ENCODE measurements at regions not wholly inside any gene's neighbourhood (a gene's known extent, or its start where the extent isn't known, plus 50 kb on each side); places are given as distances from the start of the nearest gene placed in this dataset.

- H4K20me1 ChIP-seq (ENCODE audit: control insufficient read depth, insufficient read depth): no peaks in the 10 kb centered on the region
- no peaks in the 10 kb centered on the region for H3K79me2 ChIP-seq (ENCODE audit: control insufficient read depth, insufficient read depth, low read length)
- no peak for DNase-seq (ENCODE audit: low read depth, low spot score)
- no peaks in the 10 kb centered on the region for H3K4me1 ChIP-seq (ENCODE audit: control insufficient read depth, insufficient read depth, low read length)
- H3K27me3 ChIP-seq (replicated peaks in 1 of 2; ENCODE audit: control insufficient read depth in 2 of 2, insufficient read depth in 2 of 2, low read length in 1 of 2): no peaks in the 10 kb centered on the region; a peak in 1 of 4 replicates
- H3K27ac ChIP-seq (ENCODE audit: control insufficient read depth, insufficient read depth): no peak overlapping the region
- ATAC-seq: no peak
- H2AFZ ChIP-seq (ENCODE audit: control insufficient read depth, low read depth, low read length): no peak overlapping the region
- no peaks in the 10 kb centered on the region for H3K9me3 ChIP-seq (replicated peaks; ENCODE audit: control insufficient read depth, insufficient read depth, low read length)
- ChIA-PET CTCF (no interaction called here), POLR2A (no interaction called here), RAD21 (ENCODE audit: unreplicated experiment) (no interaction called here), SMC1A (ENCODE audit: uncharacterized antibody, unreplicated experiment) (no interaction called here)
- WGBS (ENCODE audit: insufficient coverage, insufficient replicate concordance, low lambda C conversion rate, missing lambda C conversion rate): 21% methylated on average over 6 of the region's 6 CpGs
- H3K9ac ChIP-seq (ENCODE audit: control insufficient read depth, insufficient read depth, low read length): no peak overlapping the region
- BruUV-seq (replicated peaks): no TSS peak
- in situ Hi-C loops (cut with MboI): no loop called here
- H3K4me2 ChIP-seq (ENCODE audit: control insufficient read depth, insufficient read depth): no peak overlapping the region
- no peaks in the 10 kb centered on the region for H3K36me3 ChIP-seq (ENCODE audit: control insufficient read depth in 2 of 2, insufficient read depth in 2 of 2, low read length in 1 of 2)
- H3K4me3 ChIP-seq: no peak overlapping the region
- intact Hi-C loops (cut with micrococcal nuclease; ENCODE audit: unreplicated experiment): no loop called here
- no peak for FAIRE-seq
- no peak for TF ChIP-seq FOS (IDR thresholded peaks at IDR 0.05; ENCODE audit: borderline replicate concordance, extremely low read depth, insufficient read length)
- no peak for TF ChIP-seq BHLHE40 (IDR thresholded peaks at IDR 0.05; ENCODE audit: borderline replicate concordance in 1 of 2, low read depth in 2 of 2, low read length in 1 of 2)
- TF ChIP-seq ZNF592 (IDR thresholded peaks at IDR 0.05): no peak
- no peak for TF ChIP-seq KDM1A (IDR thresholded peaks at IDR 0.05; ENCODE audit: borderline replicate concordance)
- no peak for TF ChIP-seq GATAD2B (conservative IDR thresholded peaks at IDR 0.05; ENCODE audit: low read depth)
- TF ChIP-seq, protein P1, sequence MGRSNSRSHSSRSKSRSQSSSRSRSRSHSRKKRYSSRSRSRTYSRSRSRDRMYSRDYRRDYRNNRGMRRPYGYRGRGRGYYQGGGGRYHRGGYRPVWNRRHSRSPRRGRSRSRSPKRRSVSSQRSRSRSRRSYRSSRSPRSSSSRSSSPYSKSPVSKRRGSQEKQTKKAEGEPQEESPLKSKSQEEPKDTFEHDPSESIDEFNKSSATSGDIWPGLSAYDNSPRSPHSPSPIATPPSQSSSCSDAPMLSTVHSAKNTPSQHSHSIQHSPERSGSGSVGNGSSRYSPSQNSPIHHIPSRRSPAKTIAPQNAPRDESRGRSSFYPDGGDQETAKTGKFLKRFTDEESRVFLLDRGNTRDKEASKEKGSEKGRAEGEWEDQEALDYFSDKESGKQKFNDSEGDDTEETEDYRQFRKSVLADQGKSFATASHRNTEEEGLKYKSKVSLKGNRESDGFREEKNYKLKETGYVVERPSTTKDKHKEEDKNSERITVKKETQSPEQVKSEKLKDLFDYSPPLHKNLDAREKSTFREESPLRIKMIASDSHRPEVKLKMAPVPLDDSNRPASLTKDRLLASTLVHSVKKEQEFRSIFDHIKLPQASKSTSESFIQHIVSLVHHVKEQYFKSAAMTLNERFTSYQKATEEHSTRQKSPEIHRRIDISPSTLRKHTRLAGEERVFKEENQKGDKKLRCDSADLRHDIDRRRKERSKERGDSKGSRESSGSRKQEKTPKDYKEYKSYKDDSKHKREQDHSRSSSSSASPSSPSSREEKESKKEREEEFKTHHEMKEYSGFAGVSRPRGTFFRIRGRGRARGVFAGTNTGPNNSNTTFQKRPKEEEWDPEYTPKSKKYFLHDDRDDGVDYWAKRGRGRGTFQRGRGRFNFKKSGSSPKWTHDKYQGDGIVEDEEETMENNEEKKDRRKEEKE (IDR thresholded peaks at IDR 0.05): no peak
- TF ChIP-seq ATF7 (IDR thresholded peaks at IDR 0.05; ENCODE audit: low read depth): no peak
- TF ChIP-seq CREM (IDR thresholded peaks at IDR 0.05; ENCODE audit: low read depth): no peak
- no peak for TF ChIP-seq RELA (IDR thresholded peaks at IDR 0.05; ENCODE audit: borderline replicate concordance, partially characterized antibody)
- TF ChIP-seq RELB (IDR thresholded peaks at IDR 0.05; ENCODE audit: low read depth): no peak
- TF ChIP-seq SPI1 (IDR thresholded peaks at IDR 0.05; ENCODE audit: borderline replicate concordance, insufficient read depth, low read depth, low read length): no peak
- no peak for TF ChIP-seq MXI1 (IDR thresholded peaks at IDR 0.05; ENCODE audit: low read depth, low read length)
- TF ChIP-seq, protein P2, sequence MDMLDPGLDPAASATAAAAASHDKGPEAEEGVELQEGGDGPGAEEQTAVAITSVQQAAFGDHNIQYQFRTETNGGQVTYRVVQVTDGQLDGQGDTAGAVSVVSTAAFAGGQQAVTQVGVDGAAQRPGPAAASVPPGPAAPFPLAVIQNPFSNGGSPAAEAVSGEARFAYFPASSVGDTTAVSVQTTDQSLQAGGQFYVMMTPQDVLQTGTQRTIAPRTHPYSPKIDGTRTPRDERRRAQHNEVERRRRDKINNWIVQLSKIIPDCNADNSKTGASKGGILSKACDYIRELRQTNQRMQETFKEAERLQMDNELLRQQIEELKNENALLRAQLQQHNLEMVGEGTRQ (IDR thresholded peaks at IDR 0.05; ENCODE audit: borderline replicate concordance, low read depth, low read length): no peak
- no peak for TF ChIP-seq POLR2A (IDR thresholded peaks at IDR 0.05; ENCODE audit: low read depth, low read length)
These were observed 91.8 kb upstream of the PFN2 start for GRCh38 chr3:150062492-150062891.
